ENCODE measurements at regions not wholly inside any gene's neighbourhood (a gene's known extent, or its start where the extent isn't known, plus 50 kb on each side); places are given as distances from the start of the nearest gene placed in this dataset.
"Not testable (repeated sequence)": the region's sequence is repeated elsewhere in the genome, so short reads cannot be mapped to it uniquely, and the experiment has no call there.

DNA sequence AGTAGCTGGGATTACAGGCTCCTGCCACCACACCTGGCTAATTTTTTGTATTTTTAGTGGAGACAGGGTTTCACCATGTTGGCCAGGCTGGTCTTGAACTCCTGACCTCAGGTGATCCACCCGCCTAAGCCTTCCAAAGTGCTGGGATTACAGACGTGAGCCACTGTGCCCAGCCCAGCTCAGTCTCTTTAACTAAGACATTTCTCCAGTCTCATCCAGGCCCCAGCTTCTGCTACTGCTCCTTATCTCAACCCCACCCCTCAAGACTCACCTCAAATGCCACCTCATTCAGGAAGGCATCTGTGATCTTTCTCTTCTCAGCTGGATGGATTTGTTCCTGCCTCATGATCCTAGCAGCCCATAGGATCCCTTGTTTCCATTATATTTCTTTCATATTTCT, 85.9 kb upstream of the GRAMD1B start:
- DNase-seq (ENCODE audit: low read depth) = not testable (repeated sequence)

GRCh38 chr11:123338997-123339752, 90.9 kb upstream of the GRAMD1B start:
- no peak for DNase-seq (ENCODE audit: low read depth)

GRCh38 chr11:123338266-123338800, 91.7 kb upstream of the GRAMD1B start:
- no peak for DNase-seq (ENCODE audit: low read depth)

GRCh38 chr11:123334925-123335324, 95.1 kb upstream of the GRAMD1B start:
- DNase-seq (ENCODE audit: low read depth) = no peak

GRCh38 chr11:123332577-123332976, 97.5 kb upstream of the GRAMD1B start:
- not testable (repeated sequence) for DNase-seq (ENCODE audit: low read depth)

DNA sequence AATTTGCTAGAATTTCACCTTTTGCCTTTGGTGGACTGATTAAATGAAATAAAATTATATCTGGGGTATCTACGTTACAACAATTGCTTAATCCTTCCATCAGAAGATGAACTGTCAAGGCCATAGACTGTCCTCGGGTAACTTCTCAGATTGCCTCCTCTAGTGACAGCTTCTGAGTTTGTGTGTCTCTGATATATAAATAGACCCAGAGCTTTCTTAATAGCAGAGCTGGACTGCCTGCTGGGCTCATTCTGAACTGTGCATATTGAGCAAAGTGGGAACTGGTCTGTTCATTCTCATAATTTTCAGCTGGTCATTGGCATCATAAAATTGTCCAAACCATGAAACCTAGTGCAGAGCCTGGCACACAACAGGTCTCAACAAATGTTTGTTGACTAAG, 99.1 kb upstream of the GRAMD1B start:
- DNase-seq (ENCODE audit: low read depth) = no peak

GRCh38 chr11:123330471-123330870, 99.6 kb upstream of the GRAMD1B start:
- no peak for DNase-seq (ENCODE audit: low read depth)

DNA sequence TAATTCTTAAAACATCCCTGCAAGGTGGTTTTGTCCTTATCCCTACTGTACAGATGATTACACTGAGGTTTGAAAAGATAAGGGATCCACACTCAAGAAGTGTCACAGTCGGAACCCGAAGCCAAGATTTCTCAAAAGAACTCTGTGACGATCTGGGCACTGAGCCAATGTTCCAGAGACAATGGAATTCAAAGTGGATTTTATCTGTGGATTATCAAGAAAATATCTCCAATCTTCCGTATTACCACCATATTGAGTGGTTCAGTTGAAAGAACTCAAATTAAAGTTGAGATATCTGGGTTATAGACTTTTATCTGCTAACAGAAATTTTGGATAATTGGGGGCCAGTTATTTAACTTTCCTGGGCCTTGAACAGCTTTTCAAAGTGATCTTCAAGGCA, 100.0 kb upstream of the GRAMD1B start:
- DNase-seq (ENCODE audit: low read depth) = no peak

DNA sequence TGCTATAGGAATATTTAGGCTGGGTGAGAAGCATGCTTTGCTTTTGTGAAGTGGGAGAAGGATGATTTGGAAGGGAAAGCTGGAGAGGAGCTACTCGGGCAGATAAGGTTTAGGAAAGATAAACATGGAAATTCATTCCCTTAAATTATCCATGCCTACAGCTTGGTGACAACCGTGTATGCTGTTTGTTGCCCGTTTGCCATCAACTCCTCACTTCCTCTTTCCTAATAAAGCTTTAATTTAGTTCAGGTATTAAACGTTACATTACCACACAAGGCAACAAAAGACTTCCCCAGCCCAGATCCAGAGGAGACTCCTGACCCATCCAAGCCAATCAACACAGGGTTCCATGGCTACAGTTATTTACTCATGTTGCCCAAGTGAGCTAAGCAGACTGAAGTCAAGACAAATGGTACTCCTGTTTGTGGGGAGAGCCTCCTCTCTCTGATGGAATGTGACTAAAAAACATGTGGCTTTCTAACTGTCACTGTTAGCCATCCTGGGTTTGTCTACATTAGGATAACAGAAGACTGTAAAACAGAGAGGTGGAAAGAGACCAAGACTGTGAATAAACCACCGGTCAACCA, 101.7 kb upstream of the GRAMD1B start:
- DNase-seq (ENCODE audit: low read depth) = no peak

DNA sequence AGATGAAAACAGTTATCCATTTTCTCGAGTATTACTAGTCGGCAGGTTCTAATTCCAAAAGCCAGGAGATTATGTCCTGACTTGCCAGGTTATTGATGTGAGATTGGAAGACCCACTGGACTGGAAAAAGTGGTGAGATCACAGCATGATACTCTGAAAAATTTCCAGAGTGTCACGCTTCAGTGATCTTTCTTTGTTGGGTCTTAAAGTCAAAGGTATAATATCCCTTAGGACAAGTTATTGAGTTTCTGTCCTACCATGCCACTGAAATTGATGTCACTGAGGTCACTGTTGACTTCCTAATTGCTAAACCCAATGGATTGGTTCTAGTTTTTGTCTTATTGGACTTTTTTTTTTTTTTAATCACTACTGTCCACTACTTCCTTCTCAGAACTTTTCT, 104.5 kb upstream of the GRAMD1B start:
- no peak for DNase-seq (ENCODE audit: low read depth)

- DNase-seq (ENCODE audit: low read depth) = no peak
These were observed 106.5 kb upstream of the GRAMD1B start for GRCh38 chr11:123323568-123323967.

DNA sequence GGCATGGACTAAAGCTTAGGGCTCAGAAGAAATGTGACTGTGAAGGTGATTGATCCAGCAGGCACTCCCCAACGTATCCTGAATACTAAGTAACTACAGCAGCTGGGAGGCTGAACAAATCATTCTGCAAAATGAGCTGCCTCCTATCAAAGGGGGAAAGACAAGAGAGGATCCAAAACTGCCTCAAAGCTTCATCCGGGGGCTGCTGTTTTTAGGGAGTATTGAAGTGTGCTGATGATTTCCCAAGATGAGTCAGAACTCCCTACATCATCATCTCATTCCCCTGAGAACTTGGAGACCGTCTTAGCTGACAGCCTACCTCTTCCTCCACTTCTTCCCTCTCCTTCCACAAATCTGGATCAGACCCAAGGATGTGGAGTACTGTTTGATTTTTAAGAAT, 108.4 kb upstream of the GRAMD1B start:
- DNase-seq (ENCODE audit: low read depth) = no peak

- DNase-seq (ENCODE audit: low read depth) = no peak
These were observed 111.4 kb upstream of the GRAMD1B start for GRCh38 chr11:123318623-123319022.

- not testable (repeated sequence) for DNase-seq (ENCODE audit: low read depth)
These were observed 111.9 kb upstream of the GRAMD1B start for GRCh38 chr11:123318132-123318531.

DNA sequence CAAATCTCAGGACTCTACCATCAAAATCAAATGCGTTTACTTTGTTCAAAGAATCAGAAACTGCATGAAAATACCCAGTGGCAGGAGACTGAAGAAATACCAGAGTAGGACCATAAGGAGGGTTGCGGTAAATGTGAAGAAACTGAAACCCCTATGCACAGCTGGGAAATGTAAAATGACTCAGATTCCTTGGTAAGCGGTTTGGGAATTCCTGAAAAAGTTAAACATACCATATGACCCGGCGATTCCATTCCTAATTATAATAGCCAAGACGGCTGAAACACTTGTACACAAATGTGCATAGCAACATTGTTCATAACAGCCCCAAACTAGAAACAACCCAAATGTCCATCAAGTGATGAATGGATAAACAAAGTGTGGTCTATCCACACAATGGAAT, 114.1 kb upstream of the GRAMD1B start:
- no peak for DNase-seq (ENCODE audit: low read depth)

DNA sequence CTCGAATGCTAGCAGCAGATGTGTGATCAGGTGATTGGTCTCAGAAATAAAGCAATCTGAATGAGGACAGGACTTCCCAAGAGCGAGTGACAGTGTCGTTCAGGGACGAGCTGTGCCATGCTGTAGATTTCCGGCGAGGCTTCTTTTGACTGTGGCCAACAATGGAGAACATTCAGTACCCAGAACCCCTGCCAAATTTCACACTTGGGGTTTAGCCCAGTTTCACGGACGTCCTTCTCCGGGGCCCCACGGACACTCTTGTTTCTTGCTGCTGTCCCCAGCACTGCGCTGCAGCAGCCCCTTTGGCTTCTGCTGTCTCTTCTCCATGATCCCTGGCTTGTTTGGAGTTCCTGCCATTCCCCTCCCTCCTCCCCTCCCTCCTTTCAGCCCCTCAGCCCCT, 115.1 kb upstream of the GRAMD1B start:
- DNase-seq (ENCODE audit: low read depth) = no peak

DNA sequence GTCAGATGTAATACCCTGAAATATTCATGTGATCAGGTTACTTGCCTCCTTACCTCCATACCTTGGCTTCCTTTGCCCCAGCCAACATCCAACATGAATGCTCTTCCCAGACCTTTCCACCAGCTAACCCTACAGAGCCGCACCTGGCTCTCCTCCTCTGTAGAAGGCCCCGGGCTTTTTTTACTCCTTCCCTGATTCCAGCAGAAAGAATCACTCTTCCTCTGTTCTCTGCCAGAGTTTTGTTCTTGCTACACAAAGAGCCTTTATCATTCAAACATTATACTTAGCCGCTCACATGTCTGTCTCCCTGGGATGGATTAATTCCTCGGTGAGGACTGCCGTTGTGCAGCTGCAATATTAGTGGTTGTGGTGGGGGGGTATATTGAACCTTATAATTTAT, 116.8 kb upstream of the GRAMD1B start:
- no peak for DNase-seq (ENCODE audit: low read depth)

GRCh38 chr11:123308077-123308476, 113.0 kb upstream of the CLMP start:
- DNase-seq (ENCODE audit: low read depth) = no peak

GRCh38 chr11:123307276-123307675, 112.2 kb upstream of the CLMP start:
- DNase-seq (ENCODE audit: low read depth) = no peak

- no peak for DNase-seq (ENCODE audit: low read depth)
These were observed 111.5 kb upstream of the CLMP start for GRCh38 chr11:123306531-123306930.

DNA sequence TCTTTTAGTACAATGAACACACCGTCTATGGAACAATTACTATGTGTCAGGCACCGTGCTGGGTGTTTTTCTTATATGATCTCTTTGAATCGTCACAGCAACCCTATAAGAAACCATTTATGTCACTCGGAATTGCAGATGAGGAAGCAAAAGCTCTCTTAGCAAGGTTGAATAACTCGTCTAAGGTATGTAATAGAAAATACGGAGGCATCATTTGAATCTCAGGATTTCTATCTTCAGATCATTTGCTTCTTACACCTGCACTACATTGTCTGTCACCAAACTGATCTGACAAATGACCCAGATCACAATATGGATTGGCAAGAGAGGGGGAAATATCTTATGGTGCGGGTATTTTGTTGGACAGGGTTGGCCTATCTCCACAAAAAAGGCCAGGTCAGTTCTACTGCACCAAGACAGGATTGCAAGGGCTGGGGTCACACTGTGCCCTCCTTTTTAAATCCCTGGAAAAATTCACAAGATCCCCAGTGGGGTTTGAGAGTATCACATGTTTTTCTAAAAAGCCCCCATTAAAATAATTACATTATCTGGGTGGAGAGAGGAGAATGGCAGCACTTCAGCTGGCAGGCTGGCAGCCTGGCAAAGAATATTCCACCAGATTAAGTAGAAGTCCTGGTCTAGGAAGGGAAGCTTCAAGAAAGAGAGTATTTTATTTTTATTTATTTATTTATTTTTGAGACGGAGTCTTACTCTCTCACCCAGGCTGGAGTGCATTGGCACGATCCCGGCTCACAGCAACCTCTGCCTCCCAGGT, 110.7 kb upstream of the CLMP start:
- DNase-seq (ENCODE audit: low read depth) = no peak

DNA sequence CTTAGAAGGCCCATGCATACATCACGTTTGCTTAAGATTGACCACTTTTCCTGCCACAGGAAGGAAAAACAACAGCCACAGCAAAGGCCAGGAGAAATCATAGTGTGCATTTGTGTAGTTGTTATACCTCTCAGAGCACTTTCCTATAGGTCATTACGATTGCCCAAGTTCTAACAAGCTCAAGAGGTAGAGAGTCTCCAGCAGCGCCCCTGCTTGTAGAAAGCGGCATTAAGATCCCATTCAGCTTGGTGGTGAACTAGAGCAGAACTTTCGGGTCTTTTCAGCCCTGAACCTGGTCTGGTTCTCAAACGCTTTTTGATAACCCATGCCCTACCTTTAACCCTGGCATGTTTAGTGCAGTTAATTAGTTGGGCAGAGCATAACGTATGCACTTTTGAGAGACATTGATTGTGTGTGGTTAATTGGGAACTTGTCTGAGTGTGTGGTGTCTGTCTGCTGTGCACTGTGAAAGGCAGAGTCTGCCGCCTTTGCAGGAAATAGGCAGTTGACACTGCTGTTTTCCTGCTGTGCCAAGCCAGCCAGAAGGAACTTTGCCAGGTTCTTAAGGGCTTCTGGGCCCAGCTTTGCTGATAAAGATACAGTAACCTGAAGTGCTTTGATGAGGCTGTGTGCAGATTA, 109.9 kb upstream of the CLMP start:
- DNase-seq (ENCODE audit: low read depth) = no peak
